DOHH2 (cell line): ENCODE measurements at regions not wholly inside any gene's neighbourhood (a gene's known extent, or its start where the extent isn't known, plus 50 kb on each side); places are given as distances from the start of the nearest gene placed in this dataset.

Experiments used
- H3F3A ChIP-seq: fragments of 200-600 bp; sonication (generic), shearing (Covaris generic); 2 replicates; pipeline ENCODE4 v1.6.0; 2016; ENCODE audit warnings: antibody characterized with exemption, mild to moderate bottlenecking; ENCODE audit not compliant: control insufficient read depth, insufficient read depth
- H3K27ac ChIP-seq: fragments of 200-600 bp; sonication (generic); 2 replicates; pipeline ENCODE4 v1.5.1; 2014; ENCODE audit warnings: low read depth, mild to moderate bottlenecking, low read length, moderate library complexity
- H3K27me3 ChIP-seq: fragments of 200-600 bp; sonication (generic); 2 replicates; pipeline ENCODE4 v1.6.1; 2014; ENCODE audit warnings: mild to moderate bottlenecking, low read length, mixed read lengths; ENCODE audit not compliant: control insufficient read depth
- H3K36me3 ChIP-seq: fragments of 200-600 bp; sonication (generic); 2 replicates; pipeline ENCODE4 v1.6.1; 2014; ENCODE audit warnings: mild to moderate bottlenecking, low read length, moderate library complexity, mixed read lengths; ENCODE audit not compliant: control insufficient read depth
- H3K4me1 ChIP-seq: fragments of 200-600 bp; sonication (generic); 2 replicates; pipeline ENCODE4 v1.6.1; 2014; ENCODE audit warnings: mild to moderate bottlenecking, low read length, mixed read lengths; ENCODE audit not compliant: control insufficient read depth
- H3K4me2 ChIP-seq: fragments of 200-600 bp; sonication (generic); 2 replicates; pipeline ENCODE4 v1.6.0; 2014; ENCODE audit warnings: mild to moderate bottlenecking, low read length, moderate library complexity
- H3K4me3 ChIP-seq: fragments of 200-600 bp; sonication (generic); 2 replicates; pipeline ENCODE4 v1.5.1; 2014; ENCODE audit warnings: mild to moderate bottlenecking, low read length, mixed read lengths
- H3K79me2 ChIP-seq: fragments of 200-600 bp; sonication (generic); 2 replicates; pipeline ENCODE4 v1.6.1; 2014; ENCODE audit warnings: mild to moderate bottlenecking, low read length, mixed read lengths; ENCODE audit not compliant: control insufficient read depth
- H3K9me2 ChIP-seq: fragments of 200-600 bp; sonication (generic); replicated peaks from 2 replicates; pipeline ENCODE4 v1.6.1; 2014; ENCODE audit warnings: mild to moderate bottlenecking, low read length, mixed read lengths; ENCODE audit not compliant: control insufficient read depth
- H3K9me3 ChIP-seq: fragments of 200-600 bp; sonication (generic); 2 replicates; pipeline ENCODE4 v1.6.1; 2014; ENCODE audit warnings: antibody characterized with exemption, low read length, mixed read lengths; ENCODE audit not compliant: control insufficient read depth, insufficient read depth
- H4K20me1 ChIP-seq: fragments of 200-600 bp; sonication (generic); 2 replicates; pipeline ENCODE4 v1.6.0; 2014; ENCODE audit warnings: low read depth, mild to moderate bottlenecking, antibody characterized with exemption, low read length, moderate library complexity; ENCODE audit not compliant: control insufficient read depth, insufficient read depth
- CTCF ChIP-seq: fragments of 200-600 bp; sonication (generic); IDR thresholded peaks from one replicate; pipeline ENCODE4 v1.5.1; 2014; ENCODE audit warnings: antibody characterized with exemption, mild to moderate bottlenecking, low read depth, low read length; ENCODE audit not compliant: poor library complexity, severe bottlenecking
- EZH2phosphoT487 ChIP-seq: fragments of 200-600 bp; sonication (generic); IDR thresholded peaks from 2 replicates; pipeline ENCODE4 v1.6.1; 2017; ENCODE audit warnings: borderline replicate concordance, mild to moderate bottlenecking, antibody characterized with exemption, low read length, moderate library complexity, mixed read lengths

- Histone ChIP-seq H3K4me3 (no peak overlapping the region), H3F3A (no peaks in the 10 kb centered on the region), H4K20me1 (no peaks in the 10 kb centered on the region), H3K27me3 (peaks cover 5% of the 10 kb centered on the region; the same call in 1 of the 2 replicates), H3K9me3 (no peaks in the 10 kb centered on the region), H3K27ac (no peak overlapping the region), H3K9me2 (no peaks in the 10 kb centered on the region), H3K79me2 (no peaks in the 10 kb centered on the region), H3K4me1 (no peaks in the 10 kb centered on the region), H3K36me3 (no peaks in the 10 kb centered on the region), H3K4me2 (no peak overlapping the region)
- no peak for TF ChIP-seq EZH2phosphoT487
- TF ChIP-seq CTCF, result no peak
Measured at GRCh38 chr12:131461096-131461495, 249.8 kb upstream of the SFSWAP start.

GRCh38 chr12:131463174-131463573, 247.7 kb upstream of the SFSWAP start:
- Histone ChIP-seq H3K9me3 (no peaks in the 10 kb centered on the region), H3F3A (no peaks in the 10 kb centered on the region), H4K20me1 (no peaks in the 10 kb centered on the region), H3K36me3 (no peaks in the 10 kb centered on the region), H3K79me2 (no peaks in the 10 kb centered on the region), H3K4me1 (no peaks in the 10 kb centered on the region), H3K4me3 (no peak overlapping the region), H3K4me2 (no peak overlapping the region), H3K9me2 (no peaks in the 10 kb centered on the region), H3K27me3 (peaks cover 5% of the 10 kb centered on the region; the same call in 1 of the 2 replicates), H3K27ac (no peak overlapping the region)
- no peak for TF ChIP-seq EZH2phosphoT487
- TF ChIP-seq CTCF, result no peak

- H3K36me3 ChIP-seq, result no peaks in the 10 kb centered on the region
- no peak for TF ChIP-seq EZH2phosphoT487
- no peak for TF ChIP-seq CTCF
- H3K9me2 ChIP-seq, result no peaks in the 10 kb centered on the region
- no peaks in the 10 kb centered on the region for H3K9me3 ChIP-seq
- H3F3A ChIP-seq, result no peaks in the 10 kb centered on the region
- H3K79me2 ChIP-seq, result no peaks in the 10 kb centered on the region
- no peaks in the 10 kb centered on the region for H4K20me1 ChIP-seq
- H3K27me3 ChIP-seq, result peaks cover 5% of the 10 kb centered on the region; the same call in 1 of the 2 replicates
- no peaks in the 10 kb centered on the region for H3K4me1 ChIP-seq
- H3K4me3 ChIP-seq, result no peak overlapping the region
- no peak overlapping the region for H3K27ac ChIP-seq
- H3K4me2 ChIP-seq, result no peak overlapping the region
Measured at GRCh38 chr12:131464081-131464480, 246.8 kb upstream of the SFSWAP start.

- TF ChIP-seq EZH2phosphoT487, result no peak
- TF ChIP-seq CTCF, result no peak
- no peaks in the 10 kb centered on the region for H3K9me3 ChIP-seq
Measured at GRCh38 chr12:131466306-131466705, 244.6 kb upstream of the SFSWAP start.

More at GRCh38 chr12:131466306-131466705, 244.6 kb upstream of the SFSWAP start:
- Histone ChIP-seq H3F3A (no peaks in the 10 kb centered on the region), H3K27ac (no peak overlapping the region), H3K4me1 (no peaks in the 10 kb centered on the region), H4K20me1 (no peaks in the 10 kb centered on the region), H3K4me2 (no peak overlapping the region), H3K27me3 (peaks cover 5% of the 10 kb centered on the region; the same call in 1 of the 2 replicates), H3K36me3 (no peaks in the 10 kb centered on the region), H3K9me2 (no peaks in the 10 kb centered on the region), H3K4me3 (no peak overlapping the region), H3K79me2 (no peaks in the 10 kb centered on the region)
